HG03196 (cell line): ENCODE measurements at regions not wholly inside any gene's neighbourhood (a gene's known extent, or its start where the extent isn't known, plus 50 kb on each side); places are given as distances from the start of the nearest gene placed in this dataset.
"Not testable (repeated sequence)": the region's sequence is repeated elsewhere in the genome, so short reads cannot be mapped to it uniquely, and the experiment has no call there.

Source experiments
- ATAC-seq: cut with Tn5 transposase; IDR thresholded peaks from one replicate; pipeline ENCODE4 v1.9.1; 2021; ENCODE audit not compliant: unreplicated experiment

DNA sequence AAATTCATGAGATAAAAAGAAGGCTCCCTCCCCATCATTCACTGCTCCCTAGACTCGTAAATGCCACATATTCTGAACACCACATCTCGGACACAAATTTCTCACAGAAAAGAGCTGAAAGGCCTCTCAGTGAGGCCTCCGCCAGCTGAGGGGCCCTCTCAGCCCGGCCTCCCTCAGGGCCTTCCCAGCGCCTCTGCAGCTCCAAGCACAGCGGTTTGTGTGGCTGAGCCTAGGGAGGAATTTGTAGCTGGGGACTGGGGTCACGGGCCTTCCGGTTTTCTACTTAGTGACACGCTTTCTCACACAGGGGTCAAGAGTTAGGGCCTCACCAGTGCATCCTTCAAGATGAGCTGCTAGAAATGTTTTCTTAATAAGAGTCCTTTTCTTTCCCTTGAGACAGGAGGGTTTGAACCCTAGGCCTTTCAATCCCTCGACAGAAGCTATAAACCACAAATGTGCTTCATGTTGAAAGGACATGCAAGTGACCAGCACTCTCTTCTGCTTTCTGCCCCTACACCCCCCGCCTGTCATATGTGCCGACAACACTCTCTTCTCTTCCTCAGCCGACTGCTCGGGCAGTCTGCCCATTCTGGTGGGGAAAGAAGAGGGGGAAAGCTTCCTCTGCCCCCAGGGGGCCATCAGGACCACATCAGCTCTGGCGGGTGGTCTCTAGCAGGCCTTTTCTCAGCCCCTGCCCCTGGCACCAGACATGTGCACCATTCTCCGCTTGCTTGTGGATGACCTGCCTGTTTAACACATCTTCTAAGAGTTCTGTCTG lies 104.9 kb downstream of the CHIC2 start:
- no peak for ATAC-seq

DNA sequence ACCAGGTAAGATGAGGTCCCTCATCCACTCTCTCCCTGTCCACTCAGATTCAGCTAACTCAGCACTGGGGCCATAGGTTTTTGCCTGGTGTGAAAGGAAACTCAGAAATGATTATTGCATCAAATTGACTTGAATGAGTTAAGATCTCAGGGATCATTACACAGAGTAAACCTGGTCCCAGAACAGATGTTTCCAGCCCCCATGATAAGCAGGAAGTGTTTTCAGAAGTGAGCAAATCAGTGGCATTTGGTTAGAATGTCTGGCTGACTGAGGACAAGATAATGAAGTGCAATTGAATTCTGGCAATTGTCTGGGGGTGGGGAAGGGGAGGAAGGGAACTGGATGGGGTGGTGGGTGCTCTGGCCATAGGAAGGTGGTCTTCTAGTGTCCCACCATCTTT lies 108.0 kb downstream of the CHIC2 start:
- ATAC-seq, result no peak

DNA sequence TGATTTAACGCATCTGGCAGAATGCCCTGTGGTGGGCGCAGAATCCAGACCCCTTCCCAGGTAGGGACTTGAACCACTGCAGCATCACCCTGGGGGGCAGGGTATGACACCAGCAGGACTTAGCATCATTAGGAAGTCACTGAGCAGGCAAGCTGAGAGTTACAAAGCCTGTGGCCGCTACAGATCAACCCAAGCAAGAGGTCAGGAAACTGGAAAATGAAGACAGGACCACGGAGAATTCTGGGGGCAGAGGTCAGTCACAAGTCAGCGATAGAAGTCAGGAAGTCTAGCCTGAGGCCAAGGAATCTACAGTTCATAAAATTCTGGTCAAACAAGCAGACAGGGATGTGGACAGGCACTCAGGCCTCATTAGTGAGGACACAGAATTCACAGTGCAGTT lies 108.4 kb downstream of the CHIC2 start:
- ATAC-seq, result no peak

DNA sequence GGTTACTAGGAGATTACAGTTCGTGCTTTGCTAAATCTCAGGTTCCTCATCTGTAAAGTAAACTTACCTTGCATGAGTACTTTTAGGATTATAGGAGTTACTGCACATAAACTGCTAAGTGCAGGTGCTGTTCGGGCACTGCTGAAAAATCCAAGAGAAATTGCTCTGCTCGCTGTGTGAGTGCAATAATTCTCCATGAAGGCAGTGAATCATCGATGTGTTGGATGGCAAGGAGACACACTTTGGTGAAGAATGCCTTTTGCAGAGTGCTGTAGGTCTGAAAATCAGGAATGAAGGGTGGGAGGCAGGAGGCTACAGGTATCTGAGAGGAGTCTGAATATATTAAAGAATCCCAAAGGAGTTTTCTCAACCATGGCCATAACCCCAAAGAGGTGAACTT lies 113.0 kb downstream of the CHIC2 start:
- ATAC-seq, result no peak

DNA sequence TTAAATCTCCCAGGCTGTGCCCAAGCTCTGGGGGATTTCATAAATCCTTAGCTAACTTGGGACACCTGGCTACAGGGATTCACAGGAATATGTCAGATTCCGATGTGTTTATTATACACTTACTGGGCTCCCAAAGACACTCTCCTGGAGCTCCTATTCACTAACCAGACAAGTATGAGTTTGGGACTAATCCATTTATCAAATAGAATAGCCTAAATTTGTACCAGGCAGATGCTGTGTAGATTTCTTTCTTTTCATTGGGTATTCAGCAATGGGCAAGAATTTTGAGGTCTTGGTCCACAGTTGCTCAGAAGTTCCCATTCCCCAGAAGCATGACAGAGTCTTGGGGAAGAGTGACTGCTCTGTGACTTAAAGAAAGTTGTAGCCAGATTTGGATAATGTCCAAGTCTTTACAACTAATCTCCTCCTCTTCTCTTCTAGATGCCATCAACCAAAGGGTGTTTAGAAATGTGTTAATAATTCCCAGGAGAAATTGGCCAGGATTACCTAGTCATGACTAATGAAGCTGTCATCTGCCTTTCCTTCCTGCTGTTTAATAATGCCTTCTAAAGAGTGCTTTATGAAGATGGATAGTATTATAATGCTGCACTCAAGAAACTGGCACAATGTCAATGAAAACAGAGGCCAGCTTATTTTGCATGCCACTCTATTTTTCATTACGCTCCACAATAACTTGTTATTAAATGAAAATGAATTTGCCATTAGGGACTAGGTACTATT lies 120.9 kb downstream of the CHIC2 start:
- no peak for ATAC-seq

DNA sequence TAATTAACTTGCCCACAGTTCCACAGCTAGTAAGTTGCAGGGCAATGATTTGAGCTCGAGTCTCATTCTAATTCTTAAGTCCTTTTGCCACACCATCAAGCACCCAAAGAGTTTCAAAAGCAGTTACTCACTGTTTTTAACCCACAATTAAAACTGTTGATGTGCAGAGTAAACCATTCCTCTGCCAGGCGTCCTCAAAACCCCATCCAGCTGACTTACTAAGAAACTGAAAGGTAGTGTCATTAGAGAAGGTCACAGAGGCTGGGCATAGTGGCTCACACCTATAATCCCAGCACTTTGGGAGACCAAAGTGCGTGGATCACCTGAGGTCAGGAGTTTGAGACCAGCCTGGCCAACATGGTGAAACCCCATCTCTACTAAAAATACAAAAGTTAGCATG lies 121.7 kb downstream of the CHIC2 start:
- no peak for ATAC-seq

DNA sequence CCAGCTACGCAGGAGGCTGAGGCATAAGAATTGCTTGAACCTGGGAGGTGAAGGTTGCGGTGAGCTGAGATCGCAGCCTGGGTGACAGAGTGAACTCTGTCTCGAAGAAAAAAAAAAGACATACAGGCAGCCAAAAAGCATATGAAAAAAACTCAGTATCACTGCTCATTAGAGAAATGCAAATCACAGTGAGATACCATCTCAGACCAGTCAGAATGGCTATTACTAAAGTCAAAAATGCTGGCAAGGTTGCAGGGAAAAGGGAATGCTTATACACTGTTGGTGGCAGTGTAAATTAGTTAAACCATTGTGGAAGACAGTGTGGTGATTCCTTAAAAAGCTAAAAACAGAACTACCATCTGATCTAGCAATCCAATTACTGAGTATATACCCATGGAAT lies 123.1 kb downstream of the CHIC2 start:
- no peak for ATAC-seq

DNA sequence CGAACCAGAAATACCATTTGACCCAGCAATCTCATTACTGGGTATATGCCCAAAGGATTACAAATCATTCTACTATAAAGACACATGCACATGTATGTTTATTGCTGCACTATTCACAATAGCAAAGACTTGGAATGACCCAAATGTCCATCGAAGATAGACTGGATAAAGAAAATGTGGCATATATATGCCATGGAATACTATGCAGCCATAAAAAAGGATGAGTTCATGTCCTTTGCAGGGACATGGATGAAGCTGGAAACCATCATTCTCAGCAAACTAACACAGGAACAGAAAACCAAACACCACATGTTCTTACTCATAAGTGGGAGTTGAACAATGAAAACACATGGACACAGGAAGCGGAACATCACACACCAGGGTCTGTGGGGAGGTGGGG lies 124.5 kb downstream of the CHIC2 start:
- ATAC-seq, result not testable (repeated sequence)

DNA sequence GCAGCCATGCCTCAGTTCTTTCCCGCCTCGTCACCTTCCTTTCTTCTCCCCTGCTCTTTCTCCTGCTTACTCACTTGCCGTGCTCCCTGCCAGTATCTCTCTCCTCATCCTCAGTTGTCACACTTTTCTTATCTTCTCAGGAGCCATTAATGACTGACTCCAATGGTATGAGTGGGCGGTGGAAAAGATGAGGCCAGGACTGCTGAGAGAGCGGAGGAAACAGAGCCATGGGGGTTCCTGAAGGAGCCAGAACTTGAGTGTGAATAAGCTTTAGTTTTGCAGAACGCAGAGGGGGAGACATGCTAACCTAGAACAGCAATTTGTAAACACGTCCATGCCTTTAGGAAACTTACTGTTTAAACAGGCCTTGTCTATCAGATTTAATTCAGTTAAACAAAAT lies 126.5 kb downstream of the CHIC2 start:
- no peak for ATAC-seq

DNA sequence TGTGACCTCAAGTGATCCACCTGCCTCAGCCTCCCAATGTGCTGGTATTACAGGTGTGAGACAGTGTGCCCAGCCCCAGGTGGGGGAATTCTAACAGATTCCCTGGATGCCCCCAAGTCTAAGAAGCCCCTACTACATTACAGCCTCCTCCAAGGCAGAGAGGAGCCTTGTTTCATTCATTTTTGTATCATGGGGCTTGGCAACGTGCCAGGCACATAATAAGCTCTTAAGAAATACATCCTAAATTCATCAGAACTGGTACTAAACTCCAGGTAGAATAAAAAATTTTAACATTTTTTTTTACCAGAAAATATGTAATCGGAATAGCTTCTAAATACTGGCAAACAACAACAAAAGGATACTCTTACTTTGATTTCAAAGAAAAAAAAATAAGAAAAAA lies 127.1 kb downstream of the CHIC2 start:
- ATAC-seq, result no peak

DNA sequence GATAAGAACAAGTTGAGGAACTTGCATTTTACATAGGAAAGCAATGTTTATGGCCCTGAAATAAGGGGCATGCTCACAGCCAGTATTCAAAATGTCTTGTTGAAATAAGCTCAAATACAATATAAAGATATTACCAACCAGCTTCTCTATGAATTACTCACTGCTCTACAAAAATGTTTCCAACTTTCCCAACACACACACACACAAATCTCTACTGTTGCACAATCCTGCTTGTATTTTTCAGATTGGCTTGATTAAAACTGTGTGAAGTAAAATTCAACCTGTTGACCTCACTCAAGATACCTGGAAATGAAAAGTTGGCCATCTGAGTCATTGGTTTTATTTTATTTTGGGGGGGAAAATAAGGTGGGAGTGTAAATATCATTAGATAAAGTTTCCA lies 128.6 kb downstream of the CHIC2 start:
- no peak for ATAC-seq

DNA sequence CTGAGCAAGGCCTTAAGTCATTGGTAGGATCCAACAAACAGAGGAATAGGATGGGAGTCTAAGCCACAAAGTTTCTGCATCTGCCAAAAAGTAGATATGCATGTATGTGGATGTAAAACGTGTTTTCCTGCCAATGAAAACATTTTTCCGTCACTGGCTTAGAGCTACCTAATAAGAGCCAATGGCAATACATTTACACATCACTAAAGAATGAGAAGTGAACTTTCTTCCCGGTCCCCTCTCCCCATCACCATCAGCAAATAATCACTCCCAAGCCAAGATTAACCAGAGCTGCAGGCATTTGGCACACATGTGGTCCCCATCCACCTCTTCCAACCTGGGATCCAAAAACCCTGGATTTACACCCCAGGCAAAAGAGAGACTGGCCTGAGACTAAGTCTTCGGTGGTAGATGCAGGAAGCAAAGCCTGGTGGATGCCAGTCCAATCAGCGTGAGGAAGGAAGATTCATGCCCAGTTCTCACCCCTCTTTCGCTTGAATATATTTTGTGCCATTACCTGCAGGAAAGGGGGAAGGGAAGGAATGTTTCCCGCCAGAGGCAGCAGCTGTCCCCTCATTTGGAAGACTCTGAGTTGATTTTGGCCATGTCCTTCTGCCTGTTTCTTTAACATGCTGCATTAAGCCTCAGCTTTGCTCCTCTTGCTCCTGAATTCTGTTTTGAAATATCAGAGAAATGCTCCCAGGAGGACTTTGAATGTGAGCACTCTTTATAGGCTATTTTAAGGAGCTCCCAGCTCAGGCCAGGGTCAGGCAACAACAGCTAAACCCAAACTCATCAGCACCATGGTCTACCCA lies 131.4 kb downstream of the CHIC2 start:
- ATAC-seq, result no peak

DNA sequence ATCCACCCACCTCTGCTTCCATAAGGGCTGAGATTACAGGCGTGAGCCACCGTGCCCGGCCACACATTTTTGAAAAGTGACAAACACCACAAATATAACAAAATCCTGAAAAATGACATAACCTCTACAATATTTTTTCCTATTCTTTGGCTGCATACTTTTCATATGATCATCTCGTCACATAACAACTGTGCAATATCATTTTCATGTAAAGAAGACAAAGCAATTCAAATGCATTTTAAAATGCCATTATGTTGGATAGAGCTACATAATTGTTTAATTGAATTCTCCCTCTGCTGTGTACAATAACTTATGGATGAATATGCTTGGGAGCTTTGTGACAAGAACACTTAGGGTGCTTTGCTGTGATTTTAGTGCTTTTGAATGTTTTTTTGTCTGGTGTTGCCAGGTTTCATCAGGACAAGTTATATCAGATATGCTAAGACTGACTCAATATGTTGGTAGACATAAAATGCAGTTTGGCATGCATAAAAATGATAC lies 132.9 kb downstream of the CHIC2 start:
- ATAC-seq, result no peak

DNA sequence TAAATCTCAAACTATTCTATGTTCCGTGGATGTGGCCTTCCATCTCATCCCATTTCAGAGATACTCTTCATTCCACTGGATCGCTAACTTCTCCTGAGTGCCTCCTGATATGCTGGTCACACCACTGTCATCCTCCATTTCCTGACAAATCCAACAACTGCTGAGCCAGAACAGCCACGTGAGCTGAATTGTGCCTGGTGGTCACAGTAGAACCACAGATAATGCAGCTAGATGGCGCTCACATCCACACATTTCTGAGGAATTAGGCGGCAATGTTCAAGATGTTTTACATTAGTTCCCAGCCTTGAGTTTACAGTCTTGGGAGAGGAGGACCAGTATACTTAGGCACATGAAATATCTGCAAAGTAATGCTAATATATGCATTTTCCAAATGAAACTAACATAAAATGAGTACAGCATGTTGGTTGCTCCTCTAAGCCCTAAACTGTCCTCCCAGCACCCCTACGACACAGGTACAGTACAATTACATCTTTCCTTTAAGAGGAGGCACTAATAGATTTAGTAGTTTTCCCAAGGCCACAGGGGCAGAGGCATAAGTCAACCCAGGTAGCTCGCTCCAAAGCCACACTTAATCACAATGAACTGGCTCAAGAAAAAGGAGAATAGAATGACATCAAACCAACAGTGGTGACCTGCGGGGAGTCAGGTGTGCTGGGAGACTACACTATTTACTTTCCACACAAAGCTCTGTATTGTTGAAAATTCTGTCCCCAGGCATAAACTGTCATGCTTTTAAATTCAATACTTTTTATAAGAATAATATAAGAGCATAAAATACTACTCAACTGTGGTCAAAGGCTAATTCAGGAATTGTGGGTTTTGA lies 134.2 kb downstream of the CHIC2 start:
- ATAC-seq, result no peak

DNA sequence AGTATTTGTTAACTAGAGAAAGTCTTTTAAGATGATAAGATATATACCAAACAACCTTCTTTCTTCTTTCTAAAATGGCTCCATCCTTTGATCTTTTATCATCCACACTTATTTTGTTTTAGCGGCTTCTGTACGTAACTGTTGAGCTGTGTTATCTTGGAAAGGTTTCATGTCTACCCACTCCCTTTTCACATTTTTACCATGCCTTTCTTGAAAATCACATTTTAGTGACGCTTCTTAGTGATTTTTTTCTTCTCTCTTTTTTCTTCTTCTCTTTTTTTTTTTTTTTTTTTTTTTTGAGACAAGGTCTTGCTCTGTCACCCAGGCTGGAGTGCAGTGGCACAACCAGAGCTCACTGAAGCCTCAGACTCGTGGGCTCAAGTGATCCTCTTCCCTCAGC lies 135.1 kb downstream of the CHIC2 start:
- no peak for ATAC-seq

DNA sequence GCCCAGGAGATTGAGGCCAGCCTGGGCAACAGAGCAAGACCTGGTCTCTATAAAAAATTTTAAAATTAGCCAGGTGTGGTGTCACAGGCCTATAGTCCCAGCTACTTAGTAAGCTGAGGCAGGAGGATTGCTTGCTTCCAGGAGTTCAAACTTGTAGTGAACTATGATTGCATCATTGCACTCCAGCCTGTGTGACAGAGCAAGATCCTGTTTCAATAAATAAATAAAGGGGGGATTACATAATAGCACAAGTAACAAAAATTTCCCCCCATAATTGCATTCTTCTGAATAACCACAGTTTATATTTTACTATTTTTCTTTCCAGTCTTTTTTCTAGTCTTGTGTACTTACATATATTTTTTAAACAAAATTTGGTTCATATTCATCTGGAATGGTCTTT lies 135.6 kb downstream of the CHIC2 start:
- no peak for ATAC-seq

DNA sequence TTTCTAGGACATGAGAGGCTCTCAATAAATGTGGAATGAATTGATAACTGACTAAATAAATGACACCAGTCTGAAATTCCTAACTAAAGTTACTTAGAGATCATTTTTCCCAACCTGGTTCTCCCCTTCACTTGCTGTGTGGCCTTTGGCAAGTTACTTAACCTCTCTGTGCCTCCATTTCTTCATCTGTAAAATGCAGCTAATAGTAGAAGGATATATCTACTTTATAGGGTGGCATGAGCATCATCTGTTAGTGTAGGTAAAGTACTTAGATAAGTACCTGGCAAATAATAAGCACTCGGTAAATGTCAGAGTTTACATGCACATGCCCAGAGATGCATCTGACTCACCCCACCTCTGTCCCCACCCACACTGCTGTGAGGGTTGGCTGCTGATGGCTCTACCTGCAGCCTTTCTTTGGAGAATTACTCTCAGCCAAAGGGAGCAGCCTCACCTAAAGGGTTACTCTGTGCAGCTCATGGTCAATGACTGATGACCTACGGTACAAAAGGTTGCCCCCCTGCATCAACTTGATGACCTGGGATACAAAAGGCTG lies 139.3 kb downstream of the CHIC2 start:
- no peak for ATAC-seq

DNA sequence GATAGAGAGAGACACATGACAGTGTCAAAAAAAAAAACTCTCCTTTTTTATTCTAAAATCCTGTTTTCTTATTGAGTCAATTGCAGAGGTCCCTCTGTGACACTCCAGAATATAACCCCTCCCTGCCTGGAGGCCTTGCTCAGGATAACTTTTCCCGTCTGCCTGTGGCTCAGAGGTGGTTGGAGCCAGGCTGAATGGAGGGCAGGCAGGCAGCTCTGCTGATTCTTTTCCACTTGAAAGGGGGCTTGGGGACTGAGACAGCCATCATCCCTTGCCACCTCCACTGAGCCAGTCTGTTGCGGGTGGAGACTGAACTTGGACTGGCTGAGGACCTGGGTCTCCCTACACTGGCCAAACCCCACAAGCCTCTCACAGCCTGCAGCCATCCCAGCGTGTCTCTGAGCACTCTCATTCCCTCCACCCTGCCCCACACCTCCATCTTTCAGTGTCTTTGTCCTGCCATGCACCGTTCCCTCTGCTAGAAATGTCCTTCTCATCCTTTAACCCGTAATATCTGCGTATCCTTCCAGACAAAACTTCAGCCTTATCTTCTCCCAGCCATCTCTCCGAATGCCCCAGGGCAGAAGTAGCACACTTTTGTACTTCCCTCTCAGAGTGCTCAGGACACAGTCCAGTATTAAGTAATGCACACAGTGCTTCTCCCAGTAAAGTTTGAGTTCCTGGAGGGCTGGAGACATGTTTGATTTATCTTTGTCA lies 139.9 kb downstream of the CHIC2 start:
- no peak for ATAC-seq

DNA sequence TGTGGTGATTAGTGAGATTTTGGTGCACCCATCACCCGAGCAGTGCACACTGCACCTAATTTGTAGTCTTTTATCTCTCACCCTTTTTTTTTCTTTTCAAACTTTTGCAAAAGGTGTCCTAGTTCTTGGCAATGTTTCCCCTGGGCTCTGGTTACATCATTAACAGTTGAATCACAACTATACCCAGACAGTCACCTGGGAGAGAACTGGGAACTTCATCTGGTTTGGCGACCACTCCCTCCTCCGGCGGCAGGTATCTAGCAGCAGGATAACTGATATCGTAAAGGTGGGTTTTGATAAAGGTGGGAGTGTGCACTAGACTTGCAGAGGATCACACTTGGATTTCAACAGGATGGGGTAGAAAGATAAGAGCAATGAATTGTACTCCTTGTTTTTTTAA lies 140.5 kb downstream of the CHIC2 start:
- no peak for ATAC-seq

DNA sequence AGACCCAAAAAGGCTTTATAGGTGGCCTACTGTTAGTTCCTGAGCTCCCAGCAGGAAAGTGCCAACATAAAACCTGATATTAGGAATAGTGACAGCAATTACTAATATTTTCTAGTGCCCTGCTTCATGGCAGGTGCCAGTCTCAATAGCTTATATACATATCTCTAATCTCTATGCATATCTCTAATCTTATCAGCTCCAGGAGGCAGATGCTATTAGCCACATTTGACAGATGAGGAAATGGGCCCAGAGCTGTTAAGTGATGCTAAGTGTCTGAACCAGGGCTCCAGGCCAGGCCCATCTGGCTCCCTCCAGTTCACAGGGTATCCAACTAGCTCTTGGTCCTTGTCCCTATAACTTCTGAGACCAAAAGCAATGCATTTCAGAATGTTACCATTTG lies 142.5 kb downstream of the CHIC2 start:
- no peak for ATAC-seq
